NOMO-1 treated with DMSO at 0.1 percent for 48 hours (cell line): ENCODE measurements at regions not wholly inside any gene's neighbourhood (a gene's known extent, or its start where the extent isn't known, plus 50 kb on each side); places are given as distances from the start of the nearest gene placed in this dataset.
A peak's percentile ranks its signal among the peaks of the same experiment; 100 is the strongest.
"Not testable (repeated sequence)": the region's sequence is repeated elsewhere in the genome, so short reads cannot be mapped to it uniquely, and the experiment has no call there.

Experiments
- DNase-seq: peaks from one replicate; lab custom pipeline; 2025; ENCODE audit not compliant: unreplicated experiment; lab: John Stamatoyannopoulos, UW

DNA sequence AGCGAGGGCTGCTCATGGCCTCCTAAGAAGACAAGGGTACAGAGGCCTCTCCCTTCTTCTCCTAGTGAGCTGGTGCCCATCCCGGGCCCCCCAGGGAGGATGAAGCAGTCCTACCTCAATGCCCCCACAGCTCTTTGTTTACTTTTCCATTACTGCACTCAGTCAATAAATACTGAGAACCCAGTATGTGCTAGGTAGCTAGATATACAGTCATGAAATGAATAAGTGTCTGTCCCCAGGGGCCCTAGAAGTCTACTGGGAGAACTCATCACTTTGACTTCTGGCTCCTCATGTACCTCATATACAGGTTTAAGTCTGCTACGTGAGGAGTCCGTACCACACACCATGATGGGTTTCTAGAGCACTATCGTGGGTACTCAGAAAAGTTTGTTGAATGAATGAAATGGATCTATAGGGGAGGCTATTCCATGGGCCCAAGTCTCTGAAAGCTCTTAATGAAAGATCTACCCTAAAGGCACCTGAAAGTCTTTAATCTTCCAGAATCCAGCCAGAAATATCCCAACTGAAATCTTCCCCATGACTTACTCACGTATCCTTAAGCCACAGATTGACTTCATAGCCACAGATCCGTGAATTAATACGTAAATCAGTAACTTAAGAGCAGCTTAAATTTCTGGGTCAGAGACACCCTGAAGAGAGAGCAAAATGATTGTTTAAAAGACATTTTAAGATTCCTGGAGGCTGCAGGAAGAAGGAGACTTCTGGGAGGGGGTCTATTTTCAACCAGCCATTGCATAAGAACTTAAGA is 51.6 kb upstream of the POMP start:
- DNase-seq, result no peak

DNA sequence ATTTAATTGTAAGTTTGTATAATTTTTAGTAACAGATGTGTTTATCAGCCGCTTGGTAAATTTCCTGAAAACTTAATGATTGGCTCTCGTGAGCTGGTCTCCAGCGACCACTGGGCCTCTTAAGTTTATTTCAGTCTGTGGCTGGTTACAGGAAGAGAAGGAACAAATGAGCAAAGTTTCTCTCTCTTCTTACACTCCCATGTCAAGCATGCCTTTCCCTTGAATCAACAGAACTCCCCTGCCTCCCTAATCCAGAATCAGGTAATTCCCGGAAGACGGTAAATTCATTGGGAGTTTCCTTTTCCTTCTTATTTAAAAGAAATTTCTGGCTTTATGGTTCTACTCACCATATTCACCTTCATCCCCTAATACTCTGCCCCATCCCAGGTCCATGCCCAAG is 52.5 kb upstream of the POMP start:
- no peak for DNase-seq

DNA sequence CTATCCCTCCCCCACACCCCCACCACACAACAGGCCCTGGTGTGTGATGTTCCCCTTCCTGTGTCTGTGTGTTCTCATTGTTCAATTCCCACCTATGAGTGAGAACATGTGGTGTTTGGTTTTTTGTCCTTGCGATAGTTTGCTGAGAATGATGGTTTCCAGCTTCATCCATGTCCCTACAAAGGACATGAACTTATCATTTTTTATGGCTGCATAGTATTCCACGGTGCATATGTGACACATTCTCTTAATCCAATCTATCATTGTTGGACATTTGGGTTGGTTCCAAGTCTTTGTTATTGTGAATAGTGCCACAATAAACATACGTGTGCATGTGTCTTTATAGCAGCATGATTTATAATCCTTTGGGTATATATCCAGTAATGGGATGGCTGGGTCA is 53.8 kb upstream of the POMP start:
- DNase-seq, result not testable (repeated sequence)

DNA sequence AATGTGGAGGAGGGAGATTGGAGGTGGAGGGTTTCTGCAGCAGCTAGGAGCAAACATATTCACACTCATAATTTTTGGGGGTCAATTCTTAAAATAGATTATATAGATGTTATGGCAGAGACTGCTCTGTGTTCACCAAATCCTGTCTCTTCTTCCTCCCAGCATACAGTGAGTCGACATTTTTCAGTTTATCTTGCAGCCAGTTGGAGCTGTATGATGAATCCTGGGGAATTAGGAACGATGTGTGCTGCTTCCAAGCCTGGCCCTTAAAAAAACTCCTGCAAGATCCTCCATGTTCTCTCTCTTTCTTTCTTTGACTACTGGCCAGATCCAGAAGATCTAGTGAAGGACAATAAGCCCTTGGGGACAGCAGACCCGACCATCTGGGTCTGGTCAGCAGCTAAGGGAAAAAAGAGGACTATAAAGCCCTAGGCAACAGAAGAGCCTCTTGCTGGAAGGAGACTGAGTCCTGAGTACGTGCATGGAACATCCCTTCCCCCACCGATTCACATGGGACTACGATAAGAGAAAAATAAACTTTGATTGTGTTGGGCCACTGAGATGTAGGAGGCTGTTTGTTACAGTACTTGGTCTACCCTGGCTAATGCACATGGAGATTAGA is 55.8 kb upstream of the POMP start:
- no peak for DNase-seq

DNA sequence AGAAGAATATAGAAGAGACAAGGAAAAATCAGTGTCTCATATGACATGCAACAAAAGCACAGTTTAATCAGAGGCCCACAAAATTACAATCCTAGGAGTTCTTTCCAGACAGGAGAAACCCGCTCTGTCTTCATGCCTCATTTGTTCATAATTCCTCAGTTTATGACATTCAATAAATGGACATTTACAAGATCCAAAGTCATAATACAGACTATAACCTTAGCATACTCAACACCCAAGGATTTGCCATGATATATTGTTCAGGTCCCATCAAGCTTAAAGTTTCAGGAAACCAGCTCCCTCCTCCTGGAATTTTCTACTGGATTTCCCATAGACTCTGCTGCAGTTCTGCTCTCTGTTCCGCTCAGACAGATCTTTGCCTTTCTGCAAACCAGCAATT is 56.4 kb upstream of the POMP start:
- DNase-seq, result no peak

DNA sequence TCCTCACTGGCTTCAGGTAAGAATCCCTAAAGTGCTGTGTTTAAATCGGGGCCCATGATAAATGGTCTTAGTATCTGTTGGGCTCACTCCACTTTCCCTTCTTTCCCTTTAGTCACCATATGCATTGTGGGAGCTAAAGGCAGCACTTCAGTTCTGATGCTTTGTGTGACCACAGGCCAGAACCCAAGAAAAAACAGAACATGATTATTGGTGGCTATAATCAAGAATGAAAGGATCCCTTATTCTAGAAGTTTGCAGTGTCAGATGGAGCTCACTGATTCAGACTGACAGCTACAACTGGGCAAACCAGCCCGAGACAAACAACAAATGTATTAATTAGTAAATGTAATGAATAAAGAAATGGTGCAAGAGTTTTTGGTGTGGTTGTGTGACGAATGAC is 57.3 kb upstream of the POMP start:
- DNase-seq, result no peak

DNA sequence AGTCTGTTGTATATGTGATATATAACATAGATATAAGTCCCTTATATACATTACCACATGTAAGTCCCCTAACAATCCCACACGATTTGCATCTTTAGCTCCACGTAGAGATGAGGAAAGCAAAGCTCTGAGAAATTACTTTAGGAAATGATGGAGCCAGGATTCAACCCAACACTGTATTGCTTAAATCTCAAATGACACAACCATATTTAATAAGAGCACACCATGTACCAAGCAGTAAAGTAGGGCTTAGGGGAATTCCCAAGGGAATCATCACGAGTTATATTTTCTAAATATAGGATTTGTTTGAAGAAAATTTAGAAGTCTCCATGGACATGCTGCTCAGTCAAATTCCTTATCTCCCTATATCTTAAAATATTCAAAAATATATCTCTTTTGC is 61.3 kb upstream of the POMP start:
- no peak for DNase-seq

DNA sequence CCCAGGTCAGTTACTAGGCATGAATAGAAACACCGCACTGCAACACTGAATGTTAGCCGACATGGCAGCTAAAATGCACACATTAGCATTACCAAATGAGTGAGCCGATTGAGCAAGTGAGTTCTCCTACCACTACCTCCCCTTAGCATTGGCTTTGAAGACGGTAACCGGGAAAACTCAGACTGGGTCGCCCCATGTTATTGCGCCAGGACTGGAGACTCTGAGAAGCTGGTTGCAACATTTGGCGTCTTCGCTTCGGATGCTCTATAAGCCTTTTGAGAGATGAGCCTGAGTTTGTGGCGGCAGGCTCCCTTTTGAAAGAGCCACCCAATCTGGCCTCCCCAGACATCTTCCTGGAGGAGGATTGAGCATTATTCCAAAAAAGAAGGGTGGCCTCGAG is 68.5 kb upstream of the POMP start:
- no peak for DNase-seq

DNA sequence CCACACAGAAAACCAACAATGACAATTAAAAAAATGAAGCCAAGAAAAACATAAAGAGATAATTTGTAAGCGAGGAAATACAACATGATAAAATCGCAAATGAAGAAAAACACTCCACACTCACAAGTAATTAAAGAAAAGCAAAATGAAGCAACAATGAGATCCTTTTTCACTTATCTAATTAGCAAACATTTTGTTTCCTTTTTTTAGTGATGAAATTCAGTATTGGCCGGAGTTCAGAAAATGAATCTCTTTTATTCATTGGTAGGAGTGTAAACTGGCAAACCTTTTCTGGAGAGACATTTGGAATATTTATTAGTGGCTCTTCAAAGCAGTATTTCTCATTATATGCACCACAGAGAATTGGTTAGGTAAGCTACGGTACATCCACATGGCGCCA is 70.6 kb upstream of the POMP start:
- DNase-seq, result peak; percentile 50

DNA sequence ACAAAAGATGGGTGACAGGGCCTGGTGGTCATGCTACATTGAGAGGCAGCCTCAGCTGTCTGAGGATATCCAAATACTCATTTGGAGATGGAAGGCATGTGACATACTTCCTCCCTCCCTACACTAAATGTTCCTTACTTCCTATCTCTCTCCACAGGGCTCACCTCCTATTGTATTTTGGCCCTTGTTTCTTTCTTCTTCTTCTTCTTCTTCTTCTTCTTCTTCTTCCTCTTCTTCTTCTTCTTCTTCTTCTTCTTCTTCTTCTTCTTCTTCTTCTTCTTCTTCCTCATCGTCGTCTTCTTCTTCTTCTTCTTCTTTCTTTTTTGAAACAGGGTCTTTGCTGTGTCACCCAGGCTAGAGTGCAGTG is 71.8 kb upstream of the POMP start:
- no peak for DNase-seq

DNA sequence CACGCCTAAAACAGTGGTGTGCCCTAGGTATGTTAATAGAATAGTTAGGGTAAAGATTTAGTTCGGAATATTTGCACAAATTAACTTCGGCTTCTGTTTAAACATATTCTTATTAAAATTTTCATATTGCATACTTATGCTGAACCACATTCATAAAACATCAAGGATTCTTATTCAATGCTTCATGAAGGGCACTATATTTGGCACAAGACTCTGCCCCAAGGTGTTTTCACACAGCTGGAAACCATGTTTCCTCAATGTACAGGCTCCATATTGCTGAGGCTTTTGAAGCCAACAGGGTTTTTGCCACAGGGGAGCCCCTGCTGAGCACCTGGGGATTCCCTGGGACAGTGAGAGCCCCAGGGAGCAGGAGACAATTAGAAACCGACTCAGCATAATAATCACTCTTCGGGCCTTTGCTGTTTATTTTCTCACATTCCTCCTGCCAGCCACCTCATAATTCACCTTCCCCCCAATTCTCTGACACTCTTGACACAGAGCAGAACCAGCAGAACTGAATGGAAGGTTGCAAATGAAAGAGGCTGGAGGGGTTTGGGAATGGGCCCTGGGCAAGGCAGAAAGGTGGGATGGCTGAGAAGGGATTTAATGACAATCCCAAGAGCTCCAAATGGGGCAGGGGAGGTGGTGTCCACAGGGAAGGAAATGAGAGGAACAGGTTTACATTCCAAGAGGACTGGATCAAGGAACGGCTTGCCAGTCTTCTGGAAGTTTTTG is 72.3 kb upstream of the POMP start:
- no peak for DNase-seq

DNA sequence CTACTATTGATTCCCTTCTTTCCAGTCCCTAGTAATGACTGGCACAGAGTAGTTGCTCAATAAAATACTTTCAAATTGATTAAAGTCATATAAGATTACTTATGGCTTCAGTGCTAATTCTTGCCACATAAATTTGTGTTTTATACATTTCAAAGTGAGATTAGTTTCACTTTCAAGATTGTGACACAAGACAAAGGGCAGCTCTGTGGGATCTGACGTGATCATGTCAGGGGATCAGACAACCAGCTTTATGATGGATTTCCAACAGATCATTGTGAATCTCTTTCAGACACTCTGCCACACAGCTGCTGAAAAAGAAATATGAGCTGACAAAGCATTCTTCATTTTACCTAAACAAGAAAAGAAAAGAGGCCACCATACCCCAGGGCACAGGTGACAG is 73.4 kb upstream of the POMP start:
- peak; percentile 63 for DNase-seq

DNA sequence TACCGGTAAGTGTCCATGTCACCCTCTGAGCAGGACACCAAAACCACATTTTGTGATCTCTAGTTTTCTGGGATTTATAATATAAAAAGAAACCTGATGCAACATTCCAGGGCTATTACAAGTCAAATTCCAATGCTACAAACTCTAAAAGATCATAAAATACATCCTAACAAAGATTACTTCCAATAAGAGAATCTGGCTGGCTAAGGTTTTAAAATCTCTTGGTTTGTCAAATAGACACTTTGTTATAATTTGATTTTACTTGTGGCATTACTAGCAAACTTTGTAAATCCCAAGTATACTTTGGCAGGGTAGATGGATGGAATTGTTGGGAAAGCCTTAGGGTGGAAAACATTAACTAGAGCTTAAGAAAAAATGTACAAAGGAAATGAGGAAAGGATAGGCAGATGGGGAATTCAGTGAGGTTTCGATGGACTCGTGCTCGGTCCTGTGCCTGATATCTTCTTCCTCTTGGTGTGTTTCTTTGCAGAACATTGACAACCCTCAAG is 74.0 kb upstream of the POMP start:
- DNase-seq, result no peak

DNA sequence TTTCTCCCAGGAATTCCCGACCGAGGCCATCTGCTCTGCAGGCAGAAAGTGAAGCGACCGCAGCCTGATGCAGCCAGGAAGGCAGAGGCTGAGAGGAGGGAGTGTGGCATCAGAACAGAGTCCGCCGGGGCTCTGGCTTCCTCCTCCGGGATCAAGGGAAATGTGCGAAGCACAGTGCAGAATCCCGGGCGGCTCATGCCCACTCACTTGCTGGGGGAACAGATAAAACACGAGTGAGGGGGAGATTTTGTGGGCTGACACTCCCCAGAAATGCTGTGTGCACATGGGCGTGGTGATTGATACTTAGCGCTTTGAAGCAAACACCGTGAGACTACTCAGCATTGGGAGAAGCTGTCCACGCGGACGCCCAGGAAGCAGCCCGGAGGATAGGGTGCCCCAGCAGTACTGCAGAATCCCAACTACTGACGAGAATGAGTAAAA is 75.3 kb upstream of the POMP start:
- DNase-seq, result no peak

DNA sequence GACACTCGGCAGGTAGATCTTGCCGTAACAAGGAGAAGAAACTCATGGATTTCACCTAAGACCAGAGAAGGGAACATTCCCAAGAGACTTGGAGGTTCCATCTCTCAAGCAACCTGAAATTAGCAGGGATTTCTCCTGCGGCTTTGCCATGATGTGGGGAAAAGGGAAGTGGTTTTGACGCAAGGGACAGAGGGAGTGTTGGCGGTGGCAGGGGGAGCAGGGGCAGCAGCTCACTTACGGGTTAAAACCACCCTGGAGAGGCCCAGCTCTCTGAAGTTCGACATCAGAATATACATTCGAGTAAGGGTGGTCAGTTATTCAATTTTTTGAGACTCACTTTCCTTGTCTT is 76.1 kb upstream of the POMP start:
- peak; percentile 37 for DNase-seq

DNA sequence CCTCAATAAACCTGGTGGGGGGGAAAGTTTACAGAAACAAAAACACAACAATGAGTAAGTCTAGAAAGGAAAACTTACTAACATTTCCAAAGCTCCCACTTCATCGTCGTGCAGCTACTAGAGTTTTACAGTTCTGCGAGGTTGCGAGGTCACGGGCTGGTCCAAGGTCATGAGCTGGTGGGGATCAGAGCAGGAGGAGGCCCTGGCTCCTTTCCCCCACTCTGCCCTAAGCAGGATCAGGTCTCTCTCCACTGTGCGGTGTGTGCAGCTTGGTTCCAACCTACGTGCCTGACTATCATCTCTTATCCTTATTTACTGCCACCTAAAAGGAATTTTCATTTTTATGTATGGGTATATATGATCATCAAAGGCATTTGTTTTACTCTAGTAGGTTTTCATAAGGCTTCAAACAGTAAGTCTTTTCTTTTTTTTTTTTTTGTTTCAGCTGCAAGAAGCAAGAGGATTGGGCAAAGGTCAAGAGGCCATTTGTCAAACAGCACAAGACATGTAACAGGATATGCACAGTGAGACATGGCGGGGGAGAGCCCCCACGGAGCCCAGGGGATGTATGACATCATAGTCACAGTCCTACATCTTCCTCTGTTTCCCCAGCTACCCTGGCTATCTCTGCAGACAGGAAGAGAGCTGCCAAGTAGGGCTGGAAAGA is 76.6 kb upstream of the POMP start:
- peak; percentile 22 for DNase-seq

DNA sequence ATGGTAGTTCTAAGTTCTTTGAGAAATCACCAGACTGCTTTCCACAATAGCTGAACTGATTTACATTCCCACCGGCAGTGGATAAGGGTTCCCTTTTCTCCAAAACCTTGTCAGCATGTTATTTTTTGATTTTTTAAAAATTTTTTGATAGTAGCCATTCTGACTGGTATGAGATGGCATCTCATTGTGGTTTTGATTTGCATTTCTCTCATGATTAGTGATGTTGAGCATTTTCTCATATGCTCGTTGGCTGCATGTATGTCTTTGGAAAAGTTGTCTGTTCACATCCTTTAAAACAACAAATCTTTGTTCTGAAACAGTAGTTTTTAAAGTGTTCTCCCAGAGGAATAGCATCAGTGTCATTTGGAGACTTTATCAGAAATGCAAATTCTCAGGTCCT is 77.5 kb upstream of the POMP start:
- DNase-seq, result no peak

DNA sequence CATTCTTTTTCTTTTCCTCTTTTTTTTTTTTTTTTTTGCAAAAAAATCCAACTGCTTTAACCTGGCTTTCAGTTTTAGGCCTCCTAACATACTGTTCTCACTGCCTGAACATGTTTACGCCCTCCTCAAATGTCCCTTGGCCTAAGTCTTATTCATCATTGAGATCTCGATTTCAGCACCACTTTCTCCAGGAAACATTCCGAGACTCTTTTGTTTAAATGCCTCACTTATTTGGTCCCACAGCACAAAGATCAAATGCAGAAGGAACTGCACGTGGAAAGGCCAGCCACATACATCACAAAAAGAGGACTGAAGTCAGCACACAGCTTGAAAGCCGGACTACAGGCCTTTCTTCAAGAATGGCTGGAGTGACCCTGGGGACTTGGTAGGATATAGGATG is 79.2 kb upstream of the POMP start:
- no peak for DNase-seq

DNA sequence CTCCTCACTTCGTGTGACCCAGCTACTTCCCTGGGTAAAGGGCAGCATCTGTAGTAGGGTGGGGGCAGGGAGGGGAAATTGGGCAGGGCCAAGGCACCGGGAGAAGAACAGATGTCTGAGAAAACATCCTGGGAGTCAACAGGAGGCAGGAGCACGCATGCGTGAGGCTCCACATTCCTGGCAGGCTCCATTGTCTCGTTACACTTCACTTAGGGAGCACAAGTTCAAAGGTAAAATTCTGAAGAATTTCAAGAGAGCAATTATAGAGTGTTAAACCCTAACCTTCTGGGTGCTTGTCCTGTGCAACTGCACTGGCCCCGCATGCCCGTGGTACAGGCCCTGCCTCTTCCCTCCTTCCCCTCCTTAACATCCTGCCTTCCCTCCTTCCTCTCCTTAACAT is 79.6 kb upstream of the POMP start:
- no peak for DNase-seq

DNA sequence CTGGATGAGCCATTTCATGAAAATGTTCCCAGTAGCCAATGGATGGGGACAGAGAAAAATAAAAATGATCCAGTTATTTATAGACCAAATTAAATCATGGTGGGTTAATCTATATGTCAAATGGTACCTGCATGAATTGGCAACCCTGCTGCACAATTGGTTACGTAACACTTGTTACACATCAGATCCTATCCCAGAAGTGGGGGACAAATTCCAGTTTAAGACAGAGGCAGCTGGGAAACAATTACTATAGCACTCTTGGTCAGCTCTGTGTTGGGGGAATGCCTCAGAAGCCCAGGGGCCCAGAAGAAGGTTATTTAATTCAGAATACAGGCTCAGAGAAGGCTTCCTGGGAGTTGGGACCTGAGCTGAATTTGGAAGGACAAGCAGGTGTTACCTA is 81.1 kb upstream of the FLT1 start:
- DNase-seq, result no peak

DNA sequence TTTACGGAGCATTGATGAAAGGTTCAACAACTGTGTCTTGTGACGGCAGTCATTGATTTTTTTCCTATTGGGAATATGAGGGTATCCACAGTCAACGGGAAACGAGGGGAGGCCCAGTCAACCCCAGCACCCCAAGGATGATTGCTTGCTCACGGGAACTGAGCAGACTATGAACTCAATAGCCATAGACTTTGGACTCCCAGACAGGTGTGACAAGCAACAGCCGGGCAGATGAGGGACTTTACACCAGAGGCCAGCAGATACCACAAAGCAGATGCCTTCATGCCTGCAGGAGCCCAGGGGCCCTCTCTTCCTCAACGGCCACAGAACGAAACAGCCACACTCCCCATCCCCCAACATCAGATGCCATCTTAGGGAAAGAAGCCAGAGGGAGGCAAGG is 80.3 kb upstream of the FLT1 start:
- no peak for DNase-seq
